Kidney epithelial cell (primary cell): ENCODE measurements at regions not wholly inside any gene's neighbourhood (a gene's known extent, or its start where the extent isn't known, plus 50 kb on each side); places are given as distances from the start of the nearest gene placed in this dataset.
"Not testable (repeated sequence)": the region's sequence is repeated elsewhere in the genome, so short reads cannot be mapped to it uniquely, and the experiment has no call there.

Experiments used
- DNase-seq: peaks from one replicate; pipeline ENCODE4 v3.0.0-alpha.2; 2010; ENCODE audit warnings: low read depth
- H3K27me3 ChIP-seq: 2 replicates; pipeline ENCODE4 v1.6.0; 2011; ENCODE audit warnings: low read length; ENCODE audit not compliant: control insufficient read depth, insufficient read depth
- H3K36me3 ChIP-seq: 2 replicates; pipeline ENCODE4 v1.5.1; 2011; ENCODE audit warnings: low read length; ENCODE audit not compliant: control insufficient read depth, insufficient read depth
- H3K4me3 ChIP-seq: 2 replicates; pipeline ENCODE4 v1.5.1; 2011; ENCODE audit warnings: low read depth, mild to moderate bottlenecking, control low read depth, low read length
- TF ChIP-seq, protein P1 (sequence below): IDR thresholded peaks from 2 replicates; pipeline ENCODE4 v1.5.1; 2011; ENCODE audit warnings: mild to moderate bottlenecking, moderate library complexity, low read length, control low read depth, inconsistent platforms; ENCODE audit not compliant: insufficient read depth, poor library complexity, severe bottlenecking

DNA sequence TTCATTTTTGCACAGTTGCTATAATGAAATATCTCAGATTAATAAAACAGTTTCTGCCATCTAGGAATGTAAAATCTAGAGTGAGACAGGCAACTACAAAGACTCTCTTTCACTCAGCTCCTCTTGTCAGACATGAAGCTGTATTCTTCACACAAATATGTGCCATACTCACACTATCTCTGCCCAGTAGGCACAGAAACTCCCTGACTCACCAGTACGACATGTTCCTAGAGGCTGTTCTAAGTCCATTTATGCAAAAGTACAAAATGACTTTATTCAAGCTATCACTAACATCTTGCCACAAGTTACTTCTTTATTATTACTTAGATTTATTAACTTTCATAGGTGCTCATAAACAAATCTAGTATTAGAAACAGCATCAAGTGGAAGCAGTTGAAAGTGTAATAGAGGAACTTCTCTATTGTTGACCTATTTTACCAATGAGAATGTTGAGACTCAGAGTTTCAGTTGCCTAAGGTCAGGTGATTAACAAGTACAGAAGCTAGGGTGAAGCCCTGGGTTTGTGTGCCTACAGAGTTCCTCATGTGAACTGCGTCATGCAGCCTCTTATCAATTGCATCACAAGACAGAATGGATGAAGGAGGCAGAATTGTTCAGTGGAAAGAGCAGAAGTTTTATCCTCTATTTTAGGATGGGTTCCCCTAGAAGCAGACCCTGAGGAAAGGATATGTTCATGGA, 98.9 kb downstream of the RGS2 start:
- no peak for DNase-seq
- TF ChIP-seq, protein P1, sequence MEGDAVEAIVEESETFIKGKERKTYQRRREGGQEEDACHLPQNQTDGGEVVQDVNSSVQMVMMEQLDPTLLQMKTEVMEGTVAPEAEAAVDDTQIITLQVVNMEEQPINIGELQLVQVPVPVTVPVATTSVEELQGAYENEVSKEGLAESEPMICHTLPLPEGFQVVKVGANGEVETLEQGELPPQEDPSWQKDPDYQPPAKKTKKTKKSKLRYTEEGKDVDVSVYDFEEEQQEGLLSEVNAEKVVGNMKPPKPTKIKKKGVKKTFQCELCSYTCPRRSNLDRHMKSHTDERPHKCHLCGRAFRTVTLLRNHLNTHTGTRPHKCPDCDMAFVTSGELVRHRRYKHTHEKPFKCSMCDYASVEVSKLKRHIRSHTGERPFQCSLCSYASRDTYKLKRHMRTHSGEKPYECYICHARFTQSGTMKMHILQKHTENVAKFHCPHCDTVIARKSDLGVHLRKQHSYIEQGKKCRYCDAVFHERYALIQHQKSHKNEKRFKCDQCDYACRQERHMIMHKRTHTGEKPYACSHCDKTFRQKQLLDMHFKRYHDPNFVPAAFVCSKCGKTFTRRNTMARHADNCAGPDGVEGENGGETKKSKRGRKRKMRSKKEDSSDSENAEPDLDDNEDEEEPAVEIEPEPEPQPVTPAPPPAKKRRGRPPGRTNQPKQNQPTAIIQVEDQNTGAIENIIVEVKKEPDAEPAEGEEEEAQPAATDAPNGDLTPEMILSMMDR = no peak
- Histone ChIP-seq H3K36me3 (no peaks in the 10 kb centered on the region), H3K27me3 (no peaks in the 10 kb centered on the region), H3K4me3 (no peak overlapping the region)

DNA sequence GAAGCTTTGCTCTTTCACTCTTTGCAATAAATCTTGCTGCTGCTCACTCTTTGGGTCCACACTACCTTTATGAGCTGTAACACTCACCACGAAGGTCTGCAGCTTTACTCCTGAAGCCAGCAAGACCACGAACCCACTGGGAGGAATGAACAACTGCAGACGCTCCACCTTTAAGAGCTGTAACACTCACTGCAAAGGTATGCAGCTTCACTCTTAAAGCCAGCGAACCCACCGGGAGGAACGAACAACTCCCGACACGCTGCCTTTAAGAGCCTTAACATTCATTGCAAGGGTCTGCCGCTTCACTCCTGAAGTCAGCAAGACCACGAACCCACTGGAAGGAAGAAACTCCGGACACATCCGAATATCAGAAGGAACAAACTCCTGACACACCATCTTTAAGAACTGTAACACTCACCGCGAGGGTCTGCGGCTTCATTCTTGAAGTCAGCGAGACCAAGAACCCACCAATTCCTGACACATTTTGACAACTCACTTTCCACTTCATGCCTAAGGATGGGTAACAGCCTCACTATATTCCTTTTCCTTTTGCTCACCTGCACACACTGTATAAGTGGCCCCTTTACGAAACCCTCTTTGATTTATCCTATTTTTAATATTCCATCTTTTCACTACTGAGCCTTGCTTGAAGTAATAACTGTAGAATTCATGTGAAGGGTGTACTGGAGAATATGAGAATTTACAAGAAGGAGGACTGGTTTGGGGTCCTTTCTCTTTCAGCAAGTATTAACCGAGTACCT, 103.2 kb downstream of the RGS2 start:
- not testable (repeated sequence) for H3K4me3 ChIP-seq, H3K36me3 ChIP-seq, H3K27me3 ChIP-seq, DNase-seq

GRCh38 chr1:192913683-192914082, 104.8 kb downstream of the RGS2 start:
- DNase-seq = no peak
- no peak overlapping the region for H3K4me3 ChIP-seq
- H3K36me3 ChIP-seq = no peaks in the 10 kb centered on the region
- H3K27me3 ChIP-seq = no peaks in the 10 kb centered on the region
- TF ChIP-seq, protein P1 = no peak

GRCh38 chr1:192914092-192914491, 105.3 kb downstream of the RGS2 start:
- TF ChIP-seq, protein P1 = no peak
- DNase-seq = no peak
- Histone ChIP-seq H3K27me3 (no peaks in the 10 kb centered on the region), H3K36me3 (no peaks in the 10 kb centered on the region), H3K4me3 (no peak overlapping the region)

DNA sequence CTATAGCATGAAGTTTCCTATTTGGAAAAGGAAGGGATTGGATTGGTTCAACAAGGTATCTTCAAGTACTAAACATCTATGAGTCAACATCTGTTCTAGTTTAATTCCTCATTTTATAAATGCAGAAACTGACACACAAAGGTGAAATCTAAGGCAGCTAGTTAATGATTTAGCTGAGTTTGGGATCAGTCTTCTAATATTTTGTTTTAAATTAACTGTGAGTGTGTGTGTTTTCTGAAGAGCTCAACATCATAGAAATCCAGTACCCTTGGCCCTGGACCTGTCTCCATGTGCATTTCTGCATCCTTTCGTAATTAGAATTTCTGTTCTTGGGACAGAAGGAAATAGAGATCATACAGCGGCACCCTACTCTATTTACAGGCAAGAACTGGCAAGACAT, 105.9 kb downstream of the RGS2 start:
- H3K27me3 ChIP-seq = no peaks in the 10 kb centered on the region
- H3K36me3 ChIP-seq = no peaks in the 10 kb centered on the region
- DNase-seq = peak; percentile 5
- no peak overlapping the region for H3K4me3 ChIP-seq
- TF ChIP-seq, protein P1 = no peak

DNA sequence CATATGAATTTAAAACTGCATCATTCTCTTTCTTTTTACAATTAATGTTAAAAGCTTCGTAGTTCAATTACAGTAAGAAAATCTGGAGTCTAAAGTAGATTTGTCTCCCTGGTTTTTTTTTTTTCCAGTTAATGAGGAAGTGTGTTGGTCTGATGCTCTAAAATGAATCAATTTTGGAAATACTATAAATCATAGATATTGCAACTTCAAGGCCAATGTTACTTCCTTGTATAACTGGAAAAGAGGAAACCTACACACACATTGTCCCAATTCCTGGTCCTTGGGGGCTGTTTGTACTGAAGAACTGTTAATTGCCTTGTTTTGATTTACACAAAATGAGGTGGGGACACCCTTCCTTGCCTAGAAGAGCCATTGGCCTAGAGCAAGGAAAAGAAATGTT, 107.2 kb downstream of the RGS2 start:
- TF ChIP-seq, protein P1 = no peak
- Histone ChIP-seq H3K27me3 (no peaks in the 10 kb centered on the region), H3K36me3 (no peaks in the 10 kb centered on the region), H3K4me3 (no peak overlapping the region)
- DNase-seq = no peak
